ENCODE measurements at regions not wholly inside any gene's neighbourhood (a gene's known extent, or its start where the extent isn't known, plus 50 kb on each side); places are given as distances from the start of the nearest gene placed in this dataset.

DNA sequence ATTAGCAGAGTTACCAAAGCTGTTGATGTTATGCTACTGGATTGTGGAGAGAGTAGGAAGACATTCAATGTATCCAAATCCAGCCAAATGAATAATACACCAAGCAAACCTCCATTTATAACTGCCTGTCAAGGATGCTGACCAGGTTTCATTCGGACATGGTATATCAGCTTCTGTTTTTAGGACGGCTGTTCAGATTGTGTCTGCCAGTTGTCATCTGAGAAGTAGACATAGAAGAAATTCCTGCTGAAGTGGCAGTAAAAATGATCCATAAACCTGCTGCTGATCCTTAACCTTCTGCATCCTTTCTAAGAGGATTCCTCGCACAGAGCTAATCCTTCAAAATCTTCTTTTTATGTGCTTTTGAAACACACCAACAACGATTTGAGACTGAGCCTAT lies 663.6 kb upstream of the PLXNA2 start:
- no peak for ATAC-seq
- Histone ChIP-seq H3K27me3 (no peaks in the 10 kb centered on the region), H3K27ac (no peak overlapping the region), H3K4me3 (no peak overlapping the region), H3K9me3 (peaks cover 0 to 7% (median 0%) of the 10 kb centered on the region in 3 donors), H3K36me3 (no peaks in the 10 kb centered on the region), H3K4me1 (no peaks in the 10 kb centered on the region)
- no peak for TF ChIP-seq POLR2A (IDR thresholded peaks at IDR 0.05)
- no peak for TF ChIP-seq EP300 (IDR thresholded peaks at IDR 0.05)
- TF ChIP-seq, protein P1, sequence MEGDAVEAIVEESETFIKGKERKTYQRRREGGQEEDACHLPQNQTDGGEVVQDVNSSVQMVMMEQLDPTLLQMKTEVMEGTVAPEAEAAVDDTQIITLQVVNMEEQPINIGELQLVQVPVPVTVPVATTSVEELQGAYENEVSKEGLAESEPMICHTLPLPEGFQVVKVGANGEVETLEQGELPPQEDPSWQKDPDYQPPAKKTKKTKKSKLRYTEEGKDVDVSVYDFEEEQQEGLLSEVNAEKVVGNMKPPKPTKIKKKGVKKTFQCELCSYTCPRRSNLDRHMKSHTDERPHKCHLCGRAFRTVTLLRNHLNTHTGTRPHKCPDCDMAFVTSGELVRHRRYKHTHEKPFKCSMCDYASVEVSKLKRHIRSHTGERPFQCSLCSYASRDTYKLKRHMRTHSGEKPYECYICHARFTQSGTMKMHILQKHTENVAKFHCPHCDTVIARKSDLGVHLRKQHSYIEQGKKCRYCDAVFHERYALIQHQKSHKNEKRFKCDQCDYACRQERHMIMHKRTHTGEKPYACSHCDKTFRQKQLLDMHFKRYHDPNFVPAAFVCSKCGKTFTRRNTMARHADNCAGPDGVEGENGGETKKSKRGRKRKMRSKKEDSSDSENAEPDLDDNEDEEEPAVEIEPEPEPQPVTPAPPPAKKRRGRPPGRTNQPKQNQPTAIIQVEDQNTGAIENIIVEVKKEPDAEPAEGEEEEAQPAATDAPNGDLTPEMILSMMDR (IDR thresholded peaks at IDR 0.05), result no peak
- no peak for TF ChIP-seq POLR2AphosphoS5 (IDR thresholded peaks at IDR 0.05)
- WGBS, 2 donors (ENCODE audit: low coverage in 1 of 2), result 32 to 34% methylated on average over 4 of the region's 4 CpGs

DNA sequence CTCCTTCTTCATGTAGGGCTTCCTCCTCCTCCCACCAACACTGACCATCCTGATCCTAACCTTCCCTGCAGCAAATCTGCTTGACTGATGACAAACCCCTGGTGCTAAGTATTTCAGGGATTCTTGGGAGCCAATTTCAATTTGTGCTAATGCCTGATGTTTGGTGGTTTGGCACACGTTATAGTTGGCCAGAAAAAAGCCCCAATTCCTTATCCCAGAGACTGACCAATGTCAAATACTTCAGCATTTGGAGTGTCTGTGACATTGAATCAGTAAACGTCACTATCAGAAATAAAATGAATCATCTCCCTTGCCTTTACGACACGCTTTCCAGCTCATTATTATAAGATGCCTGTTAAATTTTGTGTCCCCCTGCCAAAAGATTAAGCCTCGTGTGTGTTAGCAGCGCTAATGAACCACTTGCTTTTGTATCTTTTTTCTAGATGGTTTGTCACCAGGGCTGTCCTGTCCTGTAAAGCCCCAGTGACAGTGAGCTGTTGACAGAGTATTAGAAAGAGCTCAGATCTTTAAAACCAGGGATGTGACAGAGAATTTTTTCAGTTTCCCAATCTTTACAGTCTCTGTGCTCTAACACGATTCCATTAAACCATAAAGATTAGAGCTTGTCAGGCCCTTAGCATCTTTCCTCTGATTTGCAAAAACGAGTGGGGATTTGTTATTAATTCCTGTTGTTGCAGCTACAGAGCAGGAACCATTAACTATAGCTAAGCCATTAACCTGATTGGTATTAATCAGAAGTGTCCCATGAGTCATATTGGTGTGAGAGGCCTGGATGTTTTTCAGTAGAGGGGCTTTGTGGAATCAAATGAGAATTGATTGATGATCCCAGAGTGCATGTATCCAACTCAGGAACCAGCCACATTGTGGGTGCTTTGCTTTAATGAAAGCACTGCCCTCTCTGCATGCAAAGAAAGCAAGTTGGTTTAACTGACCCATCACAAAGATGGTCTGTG lies 665.1 kb upstream of the PLXNA2 start:
- WGBS, 2 donors (ENCODE audit: low coverage in 1 of 2), result 52 to 63% methylated on average over 6 to 8 of the region's 8 CpGs
- Histone ChIP-seq H3K36me3 (no peaks in the 10 kb centered on the region), H3K27me3 (no peaks in the 10 kb centered on the region), H3K4me1 (no peaks in the 10 kb centered on the region), H3K9me3 (peaks cover 0 to 9% (median 0%) of the 10 kb centered on the region in 3 donors), H3K27ac (no peak overlapping the region), H3K4me3 (no peak overlapping the region)
- ATAC-seq, result no peak
- TF ChIP-seq, protein P1 (IDR thresholded peaks at IDR 0.05), result no peak
- TF ChIP-seq EP300 (IDR thresholded peaks at IDR 0.05), result no peak
- TF ChIP-seq POLR2AphosphoS5 (IDR thresholded peaks at IDR 0.05), result no peak
- no peak for TF ChIP-seq POLR2A (IDR thresholded peaks at IDR 0.05)

DNA sequence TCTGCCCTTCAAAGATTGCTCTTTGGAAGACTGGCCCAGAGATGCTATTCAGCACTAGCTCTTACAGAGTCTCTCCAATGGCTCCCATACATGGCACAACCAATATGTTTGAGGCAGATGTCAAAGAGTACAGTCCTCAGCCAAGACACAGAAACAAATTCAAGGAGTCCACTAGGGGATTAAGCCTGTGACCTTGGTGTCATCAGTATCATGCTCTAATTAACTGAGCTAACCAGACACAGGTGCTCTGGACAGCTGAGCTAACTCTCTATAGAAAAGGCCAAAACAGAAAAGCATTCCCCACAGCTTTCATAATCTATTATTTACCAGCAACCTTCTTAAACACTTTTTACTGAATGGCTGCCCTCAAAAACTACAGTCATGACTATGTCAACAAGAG lies 666.0 kb upstream of the PLXNA2 start:
- no peaks in the 10 kb centered on the region for H3K4me1 ChIP-seq
- no peak overlapping the region for H3K4me3 ChIP-seq
- no peaks in the 10 kb centered on the region for H3K36me3 ChIP-seq
- H3K9me3 ChIP-seq, result peaks cover 0 to 9% (median 0%) of the 10 kb centered on the region in 3 donors
- no peak for TF ChIP-seq EP300 (IDR thresholded peaks at IDR 0.05)
- no peak for TF ChIP-seq POLR2A (IDR thresholded peaks at IDR 0.05)
- TF ChIP-seq POLR2AphosphoS5 (IDR thresholded peaks at IDR 0.05), result no peak
- TF ChIP-seq, protein P1 (IDR thresholded peaks at IDR 0.05), result no peak
- no peak for ATAC-seq
- H3K27ac ChIP-seq, result no peak overlapping the region
- H3K27me3 ChIP-seq, result no peaks in the 10 kb centered on the region

DNA sequence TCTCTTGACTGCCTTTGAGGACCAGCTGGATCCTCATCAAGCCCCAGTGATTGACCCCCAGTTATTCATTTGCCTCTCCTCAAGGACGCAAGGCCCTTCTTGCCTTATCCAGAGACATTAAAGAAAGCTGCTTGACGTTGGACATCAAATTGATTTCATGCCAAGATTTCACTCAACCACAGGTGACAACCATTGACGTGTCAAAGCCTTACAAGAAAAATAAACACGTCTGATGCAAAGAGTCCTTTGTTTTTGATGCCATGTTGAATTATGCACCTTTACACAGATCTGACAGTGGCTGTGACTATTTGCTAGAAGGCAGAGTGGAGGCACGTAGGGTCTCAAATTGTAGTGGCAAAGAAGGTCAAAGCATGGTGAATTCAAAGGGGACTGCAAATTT lies 666.2 kb upstream of the CAMK1G start:
- Histone ChIP-seq H3K9me3 (peaks cover 0 to 7% (median 0%) of the 10 kb centered on the region in 3 donors), H3K4me1 (no peaks in the 10 kb centered on the region), H3K27ac (no peak overlapping the region), H3K36me3 (no peaks in the 10 kb centered on the region), H3K4me3 (no peak overlapping the region), H3K27me3 (peaks cover 5% of the 10 kb centered on the region)
- ATAC-seq, result no peak
- 62 to 73% methylated on average over 3 to 4 of the region's 5 CpGs for WGBS, 2 donors (ENCODE audit: low coverage in 1 of 2)
- TF ChIP-seq POLR2AphosphoS5 (IDR thresholded peaks at IDR 0.05) (no peak), POLR2A (IDR thresholded peaks at IDR 0.05) (no peak), EP300 (IDR thresholded peaks at IDR 0.05) (no peak)
- TF ChIP-seq, protein P1 (IDR thresholded peaks at IDR 0.05), result no peak

DNA sequence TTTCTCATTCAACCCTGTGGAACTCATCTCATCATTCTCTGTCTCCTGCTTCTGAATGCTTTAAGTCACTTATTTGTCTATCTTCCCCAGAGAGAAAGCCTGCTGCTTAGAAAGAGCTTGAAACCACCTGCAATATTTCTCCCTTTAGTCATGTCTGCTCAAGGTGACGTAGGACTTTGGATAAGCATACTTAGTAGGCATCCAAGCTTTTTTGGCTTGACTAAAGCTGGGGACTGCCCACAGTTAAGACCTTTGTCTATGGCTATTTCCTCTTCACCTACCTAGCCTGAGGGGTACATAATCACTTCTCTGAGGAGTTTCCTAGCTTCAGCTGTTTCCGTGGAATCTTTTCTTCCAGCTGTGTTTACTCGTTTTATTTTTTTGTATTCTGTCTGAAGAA lies 665.8 kb upstream of the CAMK1G start:
- peaks cover 5% of the 10 kb centered on the region for H3K27me3 ChIP-seq
- WGBS, 2 donors (ENCODE audit: low coverage in 1 of 2), result 38 to 70% methylated on average over 3 of the region's 3 CpGs
- H3K4me1 ChIP-seq, result no peaks in the 10 kb centered on the region
- no peak overlapping the region for H3K4me3 ChIP-seq
- TF ChIP-seq, protein P1 (IDR thresholded peaks at IDR 0.05), result no peak
- TF ChIP-seq POLR2A (IDR thresholded peaks at IDR 0.05) (no peak), EP300 (IDR thresholded peaks at IDR 0.05) (no peak), POLR2AphosphoS5 (IDR thresholded peaks at IDR 0.05) (no peak)
- no peaks in the 10 kb centered on the region for H3K36me3 ChIP-seq
- no peak overlapping the region for H3K27ac ChIP-seq
- peaks cover 0 to 2% (median 0%) of the 10 kb centered on the region in 3 donors for H3K9me3 ChIP-seq
- no peak for ATAC-seq
